WERI-Rb-1 (cell line): ENCODE measurements at regions not wholly inside any gene's neighbourhood (a gene's known extent, or its start where the extent isn't known, plus 50 kb on each side); places are given as distances from the start of the nearest gene placed in this dataset.

Source experiments
- DNase-seq: peaks from one replicate; pipeline ENCODE4 v3.0.0-alpha.2; 2020
- H3K27ac ChIP-seq: fragments of 250-450 bp; sonication (Bioruptor Pico); 2 replicates; pipeline ENCODE4 v1.5.1; 2020; ENCODE audit warnings: mild to moderate bottlenecking, moderate library complexity
- H3K27me3 ChIP-seq: fragments of 250-450 bp; sonication (Bioruptor Pico); 2 replicates; pipeline ENCODE4 v1.5.1; 2021; ENCODE audit warnings: mild to moderate bottlenecking, low read depth, moderate library complexity; ENCODE audit not compliant: insufficient read depth, severe bottlenecking
- H3K36me3 ChIP-seq: fragments of 250-450 bp; sonication (Bioruptor Pico); 2 replicates; pipeline ENCODE4 v1.5.1; 2020; ENCODE audit warnings: mild to moderate bottlenecking, moderate library complexity
- H3K4me3 ChIP-seq: 2 replicates; pipeline ENCODE4 v1.5.1; 2011; ENCODE audit warnings: low read depth, mild to moderate bottlenecking, control low read depth, low read length
- H3K9me3 ChIP-seq: fragments of 250-450 bp; sonication (Bioruptor Pico); 2 replicates; pipeline ENCODE4 v1.5.1; 2021; ENCODE audit warnings: mild to moderate bottlenecking, moderate library complexity; ENCODE audit not compliant: severe bottlenecking
- CTCF ChIP-seq: IDR thresholded peaks from 2 replicates; pipeline ENCODE4 v1.5.1; 2011; ENCODE audit warnings: low read depth, mild to moderate bottlenecking, control low read depth, inconsistent platforms, low read length

GRCh38 chr11:19366992-19367709, 126.4 kb upstream of the E2F8 start:
- DNase-seq = no peak
- no peak overlapping the region for H3K27ac ChIP-seq
- TF ChIP-seq CTCF = no peak

DNA sequence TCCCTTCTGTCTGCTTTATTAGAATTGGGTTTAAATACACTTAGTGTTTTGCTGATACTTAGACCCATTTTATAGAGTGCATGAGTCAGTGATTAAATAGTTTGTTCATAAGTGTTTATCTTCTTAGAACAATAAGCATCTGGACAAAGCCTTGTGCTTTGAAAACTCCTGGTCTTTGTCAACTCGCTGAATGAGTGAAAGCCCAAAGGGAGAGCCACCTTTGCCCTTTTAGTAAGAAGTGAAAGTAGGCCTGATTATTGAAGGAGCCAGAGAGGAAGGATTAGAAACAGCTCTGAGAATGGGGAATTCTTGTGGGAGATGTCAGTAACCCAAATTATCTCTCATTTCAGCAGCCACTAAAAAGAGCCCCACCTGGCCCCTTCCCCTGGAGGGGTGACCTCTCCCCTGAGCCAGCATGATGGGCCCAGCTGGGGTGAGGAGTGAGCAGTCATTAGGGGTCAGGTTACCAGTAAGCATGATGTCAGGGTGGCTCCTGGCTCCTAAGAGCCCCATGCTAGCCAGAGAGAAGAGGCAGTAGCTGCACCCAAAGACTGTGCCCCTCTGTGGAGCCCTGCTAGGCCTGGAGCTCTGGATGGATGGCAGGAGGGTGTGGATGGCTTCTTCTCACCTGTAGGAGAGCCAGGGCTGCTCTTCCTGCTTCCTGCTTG, 125.1 kb upstream of the E2F8 start:
- H3K36me3 ChIP-seq = no peaks in the 10 kb centered on the region
- no peak overlapping the region for H3K27ac ChIP-seq
- no peak for TF ChIP-seq CTCF
- H3K27me3 ChIP-seq = peaks cover 8% of the 10 kb centered on the region
- H3K4me3 ChIP-seq = no peak overlapping the region
- no peaks in the 10 kb centered on the region for H3K9me3 ChIP-seq
- DNase-seq = no peak

More at GRCh38 chr11:19366992-19367709, 126.4 kb upstream of the E2F8 start:
- Histone ChIP-seq H3K36me3 (no peaks in the 10 kb centered on the region), H3K4me3 (no peak overlapping the region), H3K27me3 (peaks cover 8% of the 10 kb centered on the region), H3K9me3 (no peaks in the 10 kb centered on the region)

GRCh38 chr11:19359221-19360000, 118.7 kb upstream of the E2F8 start:
- Histone ChIP-seq H3K27me3 (peaks cover 22% of the 10 kb centered on the region), H3K4me3 (no peak overlapping the region), H3K36me3 (no peaks in the 10 kb centered on the region), H3K9me3 (no peaks in the 10 kb centered on the region), H3K27ac (no peak overlapping the region)
- TF ChIP-seq CTCF = no peak
- DNase-seq = no peak

DNA sequence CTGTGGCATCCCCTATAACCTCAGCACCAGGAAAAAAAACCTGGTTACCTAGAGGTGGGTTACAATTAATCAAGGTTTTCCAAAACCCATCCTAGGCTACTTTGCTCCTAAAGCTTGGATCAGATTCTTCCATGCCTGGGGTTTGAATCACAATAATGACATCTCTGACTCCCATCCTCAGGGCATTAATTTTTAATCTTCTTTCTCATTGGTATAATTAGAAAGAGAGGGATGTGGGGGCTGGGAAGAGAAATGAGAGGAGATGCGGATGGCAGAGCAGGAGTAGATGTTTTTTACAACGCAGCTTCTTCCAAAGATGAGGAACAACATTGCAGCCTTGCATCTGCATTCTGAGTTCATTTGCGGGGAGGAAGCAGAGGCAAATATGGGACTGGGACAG, 117.2 kb upstream of the E2F8 start:
- H3K9me3 ChIP-seq = no peaks in the 10 kb centered on the region
- H3K27me3 ChIP-seq = peaks cover 31% of the 10 kb centered on the region
- H3K27ac ChIP-seq = no peak overlapping the region
- TF ChIP-seq CTCF = no peak
- H3K36me3 ChIP-seq = no peaks in the 10 kb centered on the region
- H3K4me3 ChIP-seq = no peak overlapping the region
- DNase-seq = no peak

DNA sequence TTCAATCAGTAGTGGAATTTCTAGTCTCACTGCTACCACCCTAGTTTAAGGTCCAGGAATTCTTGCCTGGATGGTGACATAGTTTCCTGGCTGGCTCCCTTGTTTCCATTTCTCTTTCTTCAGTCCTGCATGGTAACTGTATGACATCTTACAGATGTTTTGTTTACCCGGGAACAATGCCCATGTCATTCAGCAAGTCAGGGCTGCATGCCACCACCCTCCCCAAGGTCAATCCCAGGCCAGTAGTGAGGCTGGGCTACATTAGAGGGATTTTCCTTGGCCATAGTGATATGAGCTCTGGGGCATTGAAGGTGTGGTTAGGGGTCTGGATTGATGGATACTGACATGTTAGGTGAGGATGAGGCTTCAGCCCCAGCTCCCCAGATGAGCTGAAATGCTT, 114.9 kb upstream of the E2F8 start:
- no peak overlapping the region for H3K4me3 ChIP-seq
- DNase-seq = no peak
- H3K27me3 ChIP-seq = peaks cover 38% of the 10 kb centered on the region
- TF ChIP-seq CTCF = no peak
- H3K9me3 ChIP-seq = no peaks in the 10 kb centered on the region
- no peak overlapping the region for H3K27ac ChIP-seq
- no peaks in the 10 kb centered on the region for H3K36me3 ChIP-seq
